GM12864 (cell line): ENCODE measurements at regions not wholly inside any gene's neighbourhood (a gene's known extent, or its start where the extent isn't known, plus 50 kb on each side); places are given as distances from the start of the nearest gene placed in this dataset.

ENCODE experiments used
- DNase-seq: peaks from one replicate; pipeline ENCODE4 v3.0.0-alpha.2; 2011; ENCODE audit warnings: low read depth
- H3K4me3 ChIP-seq: 2 replicates; pipeline ENCODE4 v1.5.1; 2011; ENCODE audit warnings: mild to moderate bottlenecking, low read depth, low read length, control low read depth
- TF ChIP-seq, protein P1 (sequence below): IDR thresholded peaks from 2 replicates; pipeline ENCODE4 v1.5.1; 2011; ENCODE audit warnings: low read depth, mild to moderate bottlenecking, moderate library complexity, low read length, control low read depth, inconsistent platforms; ENCODE audit errors: missing control alignments

DNA sequence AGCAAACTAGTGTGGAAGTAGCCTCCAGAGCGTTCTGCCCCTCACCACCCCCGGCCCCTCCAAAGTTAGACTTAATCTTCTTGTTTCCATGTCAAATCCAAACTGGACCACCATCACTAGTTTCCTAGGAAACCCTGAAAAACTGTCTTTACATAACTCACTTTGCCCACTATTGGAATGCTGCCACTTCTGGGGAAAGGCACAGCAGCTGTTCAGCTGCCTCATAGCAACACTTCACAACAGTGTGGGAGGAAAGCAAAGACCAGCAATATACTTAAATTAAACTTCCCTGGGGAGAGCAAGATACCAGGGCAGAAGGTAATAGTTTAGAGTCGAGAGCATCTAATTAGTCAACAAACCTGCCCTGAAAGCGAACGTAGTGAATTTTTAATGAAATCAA lies 452.2 kb downstream of the KCNJ2 start:
- DNase-seq, result no peak
- TF ChIP-seq, protein P1, sequence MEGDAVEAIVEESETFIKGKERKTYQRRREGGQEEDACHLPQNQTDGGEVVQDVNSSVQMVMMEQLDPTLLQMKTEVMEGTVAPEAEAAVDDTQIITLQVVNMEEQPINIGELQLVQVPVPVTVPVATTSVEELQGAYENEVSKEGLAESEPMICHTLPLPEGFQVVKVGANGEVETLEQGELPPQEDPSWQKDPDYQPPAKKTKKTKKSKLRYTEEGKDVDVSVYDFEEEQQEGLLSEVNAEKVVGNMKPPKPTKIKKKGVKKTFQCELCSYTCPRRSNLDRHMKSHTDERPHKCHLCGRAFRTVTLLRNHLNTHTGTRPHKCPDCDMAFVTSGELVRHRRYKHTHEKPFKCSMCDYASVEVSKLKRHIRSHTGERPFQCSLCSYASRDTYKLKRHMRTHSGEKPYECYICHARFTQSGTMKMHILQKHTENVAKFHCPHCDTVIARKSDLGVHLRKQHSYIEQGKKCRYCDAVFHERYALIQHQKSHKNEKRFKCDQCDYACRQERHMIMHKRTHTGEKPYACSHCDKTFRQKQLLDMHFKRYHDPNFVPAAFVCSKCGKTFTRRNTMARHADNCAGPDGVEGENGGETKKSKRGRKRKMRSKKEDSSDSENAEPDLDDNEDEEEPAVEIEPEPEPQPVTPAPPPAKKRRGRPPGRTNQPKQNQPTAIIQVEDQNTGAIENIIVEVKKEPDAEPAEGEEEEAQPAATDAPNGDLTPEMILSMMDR, result no peak
- H3K4me3 ChIP-seq, result no peak overlapping the region

DNA sequence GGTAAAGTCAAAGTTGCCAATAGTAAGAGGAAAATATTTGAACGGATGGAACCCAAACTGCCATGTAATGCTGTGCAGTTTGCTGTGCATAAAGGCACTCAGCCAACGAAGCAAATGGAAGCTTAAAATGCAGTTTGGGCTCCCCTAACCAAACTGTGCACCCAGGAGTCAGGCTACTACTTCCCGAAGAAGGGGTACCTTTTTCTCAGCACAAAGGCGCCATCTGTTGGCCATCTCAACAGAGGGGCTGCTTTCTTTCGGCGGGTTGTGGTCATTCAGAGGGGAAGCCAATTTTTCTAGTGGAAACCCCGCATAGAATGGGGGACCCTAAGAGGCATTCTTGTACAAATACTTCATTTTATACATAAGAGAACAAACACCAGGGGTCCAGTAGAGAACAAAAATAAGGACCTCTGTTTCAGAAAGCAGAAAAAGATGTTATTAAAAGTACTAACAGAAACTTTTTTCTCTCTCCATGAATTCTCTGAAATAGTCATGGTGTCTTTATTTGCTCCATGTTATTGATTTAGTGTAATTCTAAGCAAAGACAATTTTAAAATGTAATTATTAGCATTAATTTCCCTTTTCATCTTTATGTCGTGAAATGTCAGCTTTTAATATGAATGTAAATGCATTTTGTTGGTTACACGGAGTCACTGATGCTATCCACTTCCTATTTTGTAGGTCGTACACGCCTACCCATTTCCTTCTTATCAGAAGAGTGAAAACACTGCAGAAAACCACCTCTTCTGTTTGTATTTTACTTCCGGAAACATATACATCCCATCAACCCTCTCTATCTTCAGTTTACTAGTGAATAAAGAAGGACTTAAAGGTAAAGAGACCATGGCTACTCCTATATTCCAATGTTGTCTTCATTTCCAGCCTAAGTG lies 453.3 kb downstream of the KCNJ2 start:
- no peak for DNase-seq
- TF ChIP-seq, protein P1, result peak; percentile 28
- no peak overlapping the region for H3K4me3 ChIP-seq

DNA sequence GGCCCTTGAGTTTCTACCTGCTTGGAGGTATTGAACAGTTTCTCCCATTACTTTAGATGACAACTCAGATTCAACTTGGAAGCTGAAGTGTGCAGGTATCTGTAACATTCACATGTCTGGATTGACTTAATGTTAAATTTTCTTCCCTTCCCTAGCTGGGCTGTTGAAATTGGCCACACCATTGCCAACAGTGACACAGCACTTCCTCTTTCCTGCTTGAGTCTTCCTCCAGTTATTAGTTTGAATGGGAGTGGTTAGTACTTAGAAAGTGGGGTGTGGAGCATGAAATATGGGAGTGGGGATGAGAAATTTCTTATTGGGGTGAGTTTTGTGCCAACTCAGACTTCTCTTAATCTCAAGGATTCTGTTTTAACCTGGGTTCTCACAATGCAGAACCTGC lies 454.9 kb downstream of the KCNJ2 start:
- TF ChIP-seq, protein P1, result no peak
- DNase-seq, result no peak

DNA sequence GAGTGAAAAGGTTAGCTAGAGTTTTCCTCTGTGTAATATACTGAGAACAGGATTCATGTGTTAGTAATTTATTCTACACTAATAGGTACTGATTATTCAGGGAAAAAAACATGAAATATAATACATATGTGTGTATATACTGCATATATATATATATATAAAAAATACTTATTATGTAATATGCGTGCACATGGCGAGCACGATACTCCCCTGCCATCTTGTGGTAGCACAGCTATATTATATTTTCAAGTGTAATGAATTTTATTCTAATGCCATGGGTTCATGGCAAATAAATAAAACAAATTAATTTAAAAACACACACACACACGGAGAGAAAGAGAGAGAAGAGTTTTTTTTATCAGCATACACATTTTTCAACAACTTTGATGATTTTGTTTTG lies 460.6 kb downstream of the KCNJ2 start:
- no peak for DNase-seq
- TF ChIP-seq, protein P1, result peak; percentile 6
- H3K4me3 ChIP-seq, result no peak overlapping the region

More for the DNA sequence above, 454.9 kb downstream of the KCNJ2 start:
- H3K4me3 ChIP-seq, result no peak overlapping the region

DNA sequence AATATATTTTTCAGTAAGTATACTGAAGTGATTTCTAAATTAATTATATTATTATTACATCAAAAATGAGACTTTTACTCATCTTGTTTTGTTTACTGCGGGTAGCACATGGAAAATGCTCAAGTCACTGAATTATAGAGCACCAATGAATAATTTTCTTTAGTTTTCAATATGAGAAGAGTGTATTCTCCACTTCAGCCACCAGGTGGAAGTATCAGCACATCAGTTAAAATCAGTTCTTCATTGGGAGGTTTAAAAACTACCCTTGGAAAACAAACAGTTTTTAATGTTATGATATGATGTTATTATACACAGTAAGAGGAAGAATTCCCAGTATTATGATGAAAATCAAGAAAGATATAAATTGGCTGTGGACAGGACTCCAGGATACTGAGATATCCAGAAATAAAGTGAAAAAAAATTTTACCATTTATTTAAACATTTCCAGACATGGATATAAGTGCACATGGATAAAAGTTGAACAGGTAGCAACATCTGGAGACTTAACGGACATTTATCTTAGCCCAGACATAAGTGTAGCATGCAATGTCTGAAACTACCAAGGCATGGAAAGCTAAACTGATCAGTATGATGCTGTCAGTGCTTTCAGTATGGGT lies 467.3 kb downstream of the KCNJ2 start:
- TF ChIP-seq, protein P1, result peak; percentile 56
- peak; percentile 4 for DNase-seq
- H3K4me3 ChIP-seq, result no peak overlapping the region

DNA sequence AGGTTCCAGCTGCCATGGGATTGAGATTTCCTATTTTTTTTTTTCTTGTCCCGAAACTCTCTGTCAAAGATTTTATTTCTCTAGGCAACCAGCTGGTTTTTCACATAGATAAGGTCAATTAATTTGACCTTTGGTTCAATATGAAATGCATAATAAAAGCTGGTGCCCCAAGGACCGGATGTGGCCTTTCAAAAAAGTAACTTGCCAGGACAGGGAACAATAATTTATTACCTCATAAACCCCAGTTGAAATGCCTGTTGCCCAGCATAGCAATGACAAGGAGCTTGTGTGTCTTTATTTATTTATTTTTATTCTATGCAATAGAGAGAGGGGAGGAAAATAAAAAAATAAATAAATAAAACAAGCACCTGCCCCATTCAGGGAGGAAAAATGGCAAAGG lies 472.7 kb downstream of the KCNJ2 start:
- TF ChIP-seq, protein P1, result no peak
- no peak for DNase-seq
- H3K4me3 ChIP-seq, result no peak overlapping the region

DNA sequence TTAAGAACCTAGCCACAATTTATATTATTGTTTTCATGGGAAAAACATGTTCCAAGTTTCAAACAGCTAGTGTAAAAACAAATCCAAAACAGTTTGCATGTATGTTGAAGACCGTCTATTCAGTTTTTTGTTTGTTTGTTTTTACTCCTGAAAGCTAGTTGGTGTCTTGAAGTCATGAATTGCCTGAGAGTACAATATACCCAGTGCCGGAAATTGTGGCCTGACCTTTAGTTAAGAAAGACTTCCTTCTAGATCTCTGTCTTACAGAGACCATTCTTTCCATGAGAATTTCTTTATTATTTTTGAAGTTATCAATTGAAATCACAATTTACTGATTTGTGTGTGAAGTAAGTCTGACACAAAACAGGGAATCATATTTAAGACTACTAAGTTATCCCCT lies 474.8 kb downstream of the KCNJ2 start:
- TF ChIP-seq, protein P1, result no peak

More for the DNA sequence above, 474.8 kb downstream of the KCNJ2 start:
- H3K4me3 ChIP-seq, result no peak overlapping the region
- DNase-seq, result no peak
